Smooth muscle cell (in vitro differentiated cells): ENCODE measurements at regions not wholly inside any gene's neighbourhood (a gene's known extent, or its start where the extent isn't known, plus 50 kb on each side); places are given as distances from the start of the nearest gene placed in this dataset.

ENCODE experiments used
- DNase-seq: peaks from one replicate; lab custom pipeline; 2025; ENCODE audit not compliant: unreplicated experiment; lab: John Stamatoyannopoulos, UW
- H2AFZ ChIP-seq: fragments of 200-600 bp; sonication (generic); 2 replicates; pipeline ENCODE4 v1.6.0; 2016; ENCODE audit warnings: antibody characterized with exemption, low read depth, mild to moderate bottlenecking
- H3F3A ChIP-seq: fragments of 200-600 bp; sonication (generic); 2 replicates; pipeline ENCODE4 v1.6.0; 2017; ENCODE audit warnings: antibody characterized with exemption, low read depth
- H3K27ac ChIP-seq: fragments of 200-600 bp; sonication (generic); 2 replicates; pipeline ENCODE4 v1.5.1; 2016; ENCODE audit warnings: low read depth, mild to moderate bottlenecking
- H3K27me3 ChIP-seq: fragments of 200-600 bp; sonication (generic); 2 replicates; pipeline ENCODE4 v1.6.1; 2016; ENCODE audit warnings: low read depth, mild to moderate bottlenecking
- H3K36me3 ChIP-seq: fragments of 200-600 bp; sonication (generic); 2 replicates; pipeline ENCODE4 v1.5.1; 2016; ENCODE audit warnings: low read depth
- H3K4me1 ChIP-seq: fragments of 200-600 bp; sonication (generic); 2 replicates; pipeline ENCODE4 v1.5.1; 2016; ENCODE audit warnings: low read depth
- H3K4me2 ChIP-seq: fragments of 200-600 bp; sonication (generic); 2 replicates; pipeline ENCODE4 v1.6.0; 2016; ENCODE audit warnings: mild to moderate bottlenecking
- H3K4me3 ChIP-seq: fragments of 200-600 bp; sonication (generic); 2 replicates; pipeline ENCODE4 v1.5.1; 2016; ENCODE audit warnings: mild to moderate bottlenecking
- H3K79me2 ChIP-seq: fragments of 200-600 bp; sonication (generic); 2 replicates; pipeline ENCODE4 v1.6.0; 2016; ENCODE audit warnings: low read depth, mild to moderate bottlenecking
- H3K9ac ChIP-seq: fragments of 200-600 bp; sonication (generic); 2 replicates; pipeline ENCODE4 v1.6.0; 2016; ENCODE audit warnings: low read depth
- H3K9me3 ChIP-seq: fragments of 200-600 bp; sonication (generic); replicated peaks from 2 replicates; pipeline ENCODE4 v1.5.1; 2016; ENCODE audit warnings: low read depth
- H4K20me1 ChIP-seq: fragments of 200-600 bp; sonication (generic); 2 replicates; pipeline ENCODE4 v1.6.0; 2016; ENCODE audit warnings: low read depth
- WGBS: methylation state at CpG from one replicate; pipeline ENCODE4 v1.1.7; 2016; ENCODE audit warnings: low lambda C conversion rate; 5-methylcytosine and 5-hydroxymethylcytosine counted together
- TF ChIP-seq, protein P1 (sequence below): fragments of 200-600 bp; sonication (generic); IDR thresholded peaks from 2 replicates; pipeline ENCODE4 v1.5.1; 2017; ENCODE audit warnings: borderline replicate concordance, mild to moderate bottlenecking, antibody characterized with exemption; ENCODE audit not compliant: insufficient read depth, poor library complexity, severe bottlenecking

DNA sequence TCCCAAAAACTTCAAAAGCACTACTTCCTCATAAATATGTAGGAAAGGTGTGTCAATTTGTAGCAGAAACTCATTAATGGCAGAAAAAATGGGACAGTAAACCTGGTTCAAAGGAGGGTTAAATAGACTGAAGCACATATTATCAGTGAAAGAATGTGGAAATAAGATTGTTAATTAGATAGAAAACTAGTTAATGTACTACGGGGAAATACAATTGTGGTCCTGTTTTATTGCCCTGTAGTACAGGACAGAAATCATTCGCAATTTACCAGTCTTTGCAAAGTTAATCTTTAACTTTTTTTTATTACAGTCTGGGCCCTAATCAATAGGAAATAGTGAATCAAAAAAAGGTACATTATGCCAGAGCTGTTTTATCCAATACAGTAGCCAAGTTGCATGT, 82.0 kb upstream of the PAK5 start:
- Histone ChIP-seq H3F3A (no peaks in the 10 kb centered on the region), H3K36me3 (no peaks in the 10 kb centered on the region), H3K27me3 (no peaks in the 10 kb centered on the region), H4K20me1 (no peaks in the 10 kb centered on the region), H3K27ac (no peak overlapping the region), H3K9me3 (no peaks in the 10 kb centered on the region), H3K4me2 (no peak overlapping the region), H3K79me2 (no peaks in the 10 kb centered on the region), H3K4me3 (no peak overlapping the region), H3K4me1 (no peaks in the 10 kb centered on the region), H2AFZ (no peak overlapping the region), H3K9ac (no peak overlapping the region)
- DNase-seq = no peak
- TF ChIP-seq, protein P1, sequence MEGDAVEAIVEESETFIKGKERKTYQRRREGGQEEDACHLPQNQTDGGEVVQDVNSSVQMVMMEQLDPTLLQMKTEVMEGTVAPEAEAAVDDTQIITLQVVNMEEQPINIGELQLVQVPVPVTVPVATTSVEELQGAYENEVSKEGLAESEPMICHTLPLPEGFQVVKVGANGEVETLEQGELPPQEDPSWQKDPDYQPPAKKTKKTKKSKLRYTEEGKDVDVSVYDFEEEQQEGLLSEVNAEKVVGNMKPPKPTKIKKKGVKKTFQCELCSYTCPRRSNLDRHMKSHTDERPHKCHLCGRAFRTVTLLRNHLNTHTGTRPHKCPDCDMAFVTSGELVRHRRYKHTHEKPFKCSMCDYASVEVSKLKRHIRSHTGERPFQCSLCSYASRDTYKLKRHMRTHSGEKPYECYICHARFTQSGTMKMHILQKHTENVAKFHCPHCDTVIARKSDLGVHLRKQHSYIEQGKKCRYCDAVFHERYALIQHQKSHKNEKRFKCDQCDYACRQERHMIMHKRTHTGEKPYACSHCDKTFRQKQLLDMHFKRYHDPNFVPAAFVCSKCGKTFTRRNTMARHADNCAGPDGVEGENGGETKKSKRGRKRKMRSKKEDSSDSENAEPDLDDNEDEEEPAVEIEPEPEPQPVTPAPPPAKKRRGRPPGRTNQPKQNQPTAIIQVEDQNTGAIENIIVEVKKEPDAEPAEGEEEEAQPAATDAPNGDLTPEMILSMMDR = no peak
- 90% methylated on average over 2 of the region's 2 CpGs for WGBS

DNA sequence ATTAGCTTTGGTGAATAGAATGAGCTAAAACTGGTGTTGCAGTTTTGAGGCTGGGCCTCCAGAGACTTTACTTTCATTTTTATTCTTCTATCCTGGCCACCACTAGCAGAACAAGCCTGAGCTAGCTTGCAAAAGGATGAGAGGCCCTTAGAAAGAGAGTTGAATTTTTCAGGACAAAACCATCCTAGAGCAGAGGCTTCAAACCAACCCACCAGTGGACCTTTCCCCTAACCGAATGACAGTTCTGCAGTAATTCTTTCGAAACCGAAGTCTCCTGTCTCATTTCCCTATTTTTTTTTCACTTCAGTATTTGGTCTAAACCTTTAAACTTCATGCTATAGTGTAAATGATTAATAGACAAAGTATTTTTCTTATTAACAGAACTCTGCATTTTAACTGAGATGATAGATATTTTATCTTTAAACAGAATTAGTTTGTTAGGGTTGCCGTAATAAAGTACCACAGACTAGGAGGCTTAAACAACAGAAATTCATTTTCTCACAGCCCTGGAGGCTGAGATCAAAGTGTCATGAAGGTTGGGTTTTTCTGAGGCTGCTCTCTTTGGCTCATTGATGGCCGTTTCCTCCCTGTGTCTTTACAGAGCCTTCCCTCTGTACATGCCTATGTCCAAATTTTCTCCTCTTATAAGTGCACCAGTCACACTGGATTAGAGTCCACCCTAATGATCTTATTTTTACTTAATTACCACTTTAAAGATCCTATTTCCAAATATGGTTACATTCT, 80.6 kb upstream of the PAK5 start:
- Histone ChIP-seq H3F3A (no peaks in the 10 kb centered on the region), H3K27ac (no peak overlapping the region), H3K9ac (no peak overlapping the region), H3K79me2 (no peaks in the 10 kb centered on the region), H3K4me2 (no peak overlapping the region), H3K36me3 (no peaks in the 10 kb centered on the region), H2AFZ (no peak overlapping the region), H4K20me1 (no peaks in the 10 kb centered on the region), H3K9me3 (no peaks in the 10 kb centered on the region), H3K4me3 (no peak overlapping the region), H3K4me1 (no peaks in the 10 kb centered on the region), H3K27me3 (no peaks in the 10 kb centered on the region)
- DNase-seq = no peak
- TF ChIP-seq, protein P1 = no peak
- 91% methylated on average over 5 of the region's 5 CpGs for WGBS

DNA sequence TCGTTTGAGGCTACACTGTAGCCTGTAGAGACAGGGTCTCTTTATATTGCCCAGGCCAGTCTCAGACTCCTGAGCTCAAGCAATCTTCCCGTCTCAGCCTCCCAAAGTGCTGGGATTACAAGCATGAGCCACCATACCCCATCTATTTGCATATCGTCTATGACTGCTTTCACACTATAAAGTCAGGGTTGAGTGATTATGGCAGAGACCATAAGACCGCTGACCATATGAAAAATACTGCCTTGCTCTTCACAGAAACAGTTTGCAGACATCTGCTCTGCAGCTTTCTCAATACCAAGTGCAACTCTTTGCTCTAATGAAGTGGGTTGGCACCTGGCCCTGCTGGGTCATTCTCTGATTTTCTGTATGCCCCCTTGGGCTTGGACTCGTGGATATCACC, 79.5 kb upstream of the PAK5 start:
- Histone ChIP-seq H3K4me3 (no peak overlapping the region), H3K27ac (no peak overlapping the region), H3K9ac (no peak overlapping the region), H3K9me3 (no peaks in the 10 kb centered on the region), H3K4me2 (no peak overlapping the region), H3K27me3 (no peaks in the 10 kb centered on the region), H2AFZ (no peak overlapping the region), H3K79me2 (no peaks in the 10 kb centered on the region), H3K36me3 (no peaks in the 10 kb centered on the region), H3K4me1 (no peaks in the 10 kb centered on the region), H3F3A (no peaks in the 10 kb centered on the region), H4K20me1 (no peaks in the 10 kb centered on the region)
- TF ChIP-seq, protein P1 = no peak
- no peak for DNase-seq
- WGBS = 78% methylated on average over 5 of the region's 5 CpGs

DNA sequence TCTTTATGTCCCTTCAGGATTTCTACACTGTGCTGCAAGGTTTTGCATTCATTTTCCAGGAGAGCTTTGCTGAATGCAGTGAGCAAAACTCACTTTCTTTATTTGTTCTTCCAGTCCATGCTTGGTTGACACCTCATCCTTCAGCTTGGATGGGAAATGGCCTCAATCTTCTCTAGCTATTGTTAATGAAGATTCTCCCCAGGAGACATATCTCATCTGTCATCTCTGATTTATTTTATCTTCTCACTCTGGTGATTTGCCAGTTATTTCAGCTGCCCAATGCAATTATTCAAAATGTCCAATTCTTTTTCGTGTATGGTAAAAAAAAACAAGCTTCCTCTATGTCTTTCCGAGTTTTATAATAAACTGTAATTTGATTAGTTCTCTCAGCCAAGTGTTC, 77.9 kb upstream of the PAK5 start:
- H3K9ac ChIP-seq = no peak overlapping the region
- H3K4me3 ChIP-seq = no peak overlapping the region
- no peaks in the 10 kb centered on the region for H3K79me2 ChIP-seq
- no peaks in the 10 kb centered on the region for H3K9me3 ChIP-seq
- no peaks in the 10 kb centered on the region for H3K27me3 ChIP-seq
- DNase-seq = no peak
- H3K36me3 ChIP-seq = no peaks in the 10 kb centered on the region
- H3K4me2 ChIP-seq = no peak overlapping the region
- no peaks in the 10 kb centered on the region for H3K4me1 ChIP-seq
- H3K27ac ChIP-seq = no peak overlapping the region
- 92% methylated on average over 2 of the region's 2 CpGs for WGBS
- no peaks in the 10 kb centered on the region for H4K20me1 ChIP-seq
- TF ChIP-seq, protein P1 = no peak
- H2AFZ ChIP-seq = no peak overlapping the region
- no peaks in the 10 kb centered on the region for H3F3A ChIP-seq
